GM21529 (cell line): ENCODE measurements at regions not wholly inside any gene's neighbourhood (a gene's known extent, or its start where the extent isn't known, plus 50 kb on each side); places are given as distances from the start of the nearest gene placed in this dataset.
A peak's percentile ranks its signal among the peaks of the same experiment; 100 is the strongest.
"Not testable (repeated sequence)": the region's sequence is repeated elsewhere in the genome, so short reads cannot be mapped to it uniquely, and the experiment has no call there.

Experiments used
- ATAC-seq: cut with Tn5 transposase; IDR thresholded peaks from one replicate; pipeline ENCODE4 v1.9.1; 2021; ENCODE audit not compliant: unreplicated experiment

- no peak for ATAC-seq
These were observed 144.8 kb upstream of the NEBL start for GRCh38 chr10:21041763-21042458.

DNA sequence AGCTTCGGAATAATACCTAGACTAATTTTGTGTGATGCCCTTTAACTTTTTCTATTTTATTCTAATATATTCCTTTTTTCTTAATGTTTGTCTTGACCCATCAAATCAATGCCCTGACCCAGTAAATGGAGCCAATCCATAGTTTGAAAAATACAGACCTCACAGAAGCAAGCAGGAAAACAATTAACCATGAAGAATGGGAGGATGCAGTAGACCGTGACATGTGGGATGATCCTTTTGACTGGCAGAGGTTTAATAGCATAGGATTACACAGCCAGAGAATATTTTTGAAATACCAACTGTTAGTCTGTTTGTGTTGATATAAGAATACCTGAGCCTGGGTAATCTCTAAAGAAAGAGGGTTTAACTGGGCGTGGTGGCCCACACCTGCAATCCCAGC is 142.6 kb upstream of the NEBL start:
- no peak for ATAC-seq

DNA sequence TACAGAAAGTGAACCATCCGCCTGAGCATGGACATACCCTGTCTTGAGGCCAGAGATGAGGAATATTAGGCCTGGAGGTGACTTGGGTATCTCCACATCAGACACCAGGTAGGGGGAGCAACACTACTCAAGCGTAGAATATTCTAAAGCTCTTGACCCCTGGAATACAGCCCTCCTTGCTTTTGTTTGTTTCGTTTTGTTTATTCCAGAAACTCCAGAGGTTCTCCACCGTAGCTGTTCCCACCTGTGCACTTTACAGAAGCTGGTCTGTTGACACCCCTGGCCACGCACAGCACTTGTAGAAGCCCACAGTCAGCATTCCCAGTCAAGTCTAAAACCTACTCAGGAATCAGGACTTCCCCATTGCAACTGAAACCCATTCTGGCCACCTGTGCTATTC is 139.6 kb upstream of the NEBL start:
- no peak for ATAC-seq

DNA sequence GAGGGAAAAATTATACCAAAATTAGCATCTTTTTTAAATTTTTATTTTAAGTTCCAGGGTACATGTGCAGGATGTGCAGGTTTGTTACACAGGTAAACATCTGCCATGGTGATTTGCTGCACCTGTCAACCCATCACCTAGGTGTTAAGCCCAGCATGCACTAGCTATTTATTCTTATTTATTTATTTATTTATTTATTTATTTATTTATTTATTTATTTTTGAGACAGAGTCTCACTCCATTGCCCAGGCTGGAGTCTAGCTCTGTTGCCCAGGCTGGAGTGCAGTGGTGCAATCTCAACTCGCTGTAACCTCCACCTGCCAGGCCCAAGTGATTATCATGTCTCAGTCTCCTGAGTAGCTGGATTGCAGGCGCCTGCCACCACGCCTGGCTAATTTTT is 137.7 kb upstream of the NEBL start:
- ATAC-seq: not testable (repeated sequence)

GRCh38 chr10:21034241-21034640 is 137.1 kb upstream of the NEBL start:
- no peak for ATAC-seq

GRCh38 chr10:21032587-21033319 is 135.6 kb upstream of the NEBL start:
- no peak for ATAC-seq

DNA sequence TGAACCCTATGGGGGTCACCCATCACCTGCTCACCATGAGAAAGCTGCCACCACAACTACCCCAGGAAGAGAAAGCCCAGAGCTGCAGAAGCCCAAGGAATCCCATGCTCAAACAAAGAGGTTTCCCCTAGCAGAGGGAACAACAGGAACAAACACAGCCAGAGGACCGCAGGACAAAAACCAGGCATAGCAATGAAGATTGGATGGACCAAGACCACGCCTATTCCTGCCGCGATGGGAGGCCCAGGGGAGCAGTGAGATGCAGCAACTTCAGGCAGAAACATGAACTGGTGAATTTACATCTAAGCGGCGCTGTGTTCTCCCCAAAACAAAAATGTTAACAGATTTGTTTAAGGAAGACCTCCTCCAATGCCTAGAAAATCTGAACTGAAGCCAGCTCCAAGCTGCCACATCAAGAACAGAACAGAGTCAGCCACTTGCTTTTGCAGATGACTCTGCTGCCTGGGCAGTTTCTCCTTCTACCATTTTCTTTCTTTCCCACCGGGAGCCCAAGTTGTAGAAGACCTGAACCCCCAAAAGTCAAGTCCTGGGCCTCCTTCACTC is 134.2 kb upstream of the NEBL start:
- no peak for ATAC-seq

GRCh38 chr10:21030091-21030490 is 133.0 kb upstream of the NEBL start:
- no peak for ATAC-seq

- ATAC-seq: no peak
These were observed 125.7 kb upstream of the NEBL start for GRCh38 chr10:21022821-21023220.

DNA sequence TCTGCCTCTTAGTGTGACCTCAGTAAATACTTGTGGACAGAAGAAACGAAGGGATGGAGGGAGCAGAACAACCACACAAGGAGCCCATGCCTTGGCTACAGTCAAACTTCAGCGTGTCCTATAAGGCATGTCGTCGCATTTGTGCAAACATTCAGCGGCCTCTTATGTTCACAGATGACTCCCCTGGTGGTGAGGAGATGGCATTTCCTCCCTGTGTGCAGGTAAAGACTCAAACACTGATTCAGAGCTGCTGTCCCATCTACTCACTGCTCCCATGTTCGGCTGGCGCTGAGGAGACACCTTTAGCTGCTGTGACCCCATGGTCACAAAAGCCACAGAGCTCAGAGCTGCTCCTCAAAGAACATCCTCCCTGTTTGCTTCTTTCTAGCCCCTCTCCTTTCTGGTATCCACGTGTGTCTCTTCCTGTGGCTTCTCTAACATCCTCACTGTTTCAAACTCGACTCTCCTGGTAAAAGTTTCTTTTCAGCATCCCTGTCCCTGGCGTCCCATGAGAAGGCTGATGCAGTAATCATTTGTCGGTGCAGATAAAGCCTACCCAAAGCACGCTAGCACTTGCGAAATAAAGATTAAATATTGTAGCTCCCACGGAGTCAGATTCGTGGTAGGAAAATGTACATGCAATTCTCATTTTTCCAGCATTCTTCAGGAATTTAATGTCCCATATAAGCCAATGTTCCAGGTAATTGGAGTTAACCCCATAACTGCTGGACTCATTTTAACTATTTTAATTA is 124.9 kb upstream of the NEBL start:
- no peak for ATAC-seq

DNA sequence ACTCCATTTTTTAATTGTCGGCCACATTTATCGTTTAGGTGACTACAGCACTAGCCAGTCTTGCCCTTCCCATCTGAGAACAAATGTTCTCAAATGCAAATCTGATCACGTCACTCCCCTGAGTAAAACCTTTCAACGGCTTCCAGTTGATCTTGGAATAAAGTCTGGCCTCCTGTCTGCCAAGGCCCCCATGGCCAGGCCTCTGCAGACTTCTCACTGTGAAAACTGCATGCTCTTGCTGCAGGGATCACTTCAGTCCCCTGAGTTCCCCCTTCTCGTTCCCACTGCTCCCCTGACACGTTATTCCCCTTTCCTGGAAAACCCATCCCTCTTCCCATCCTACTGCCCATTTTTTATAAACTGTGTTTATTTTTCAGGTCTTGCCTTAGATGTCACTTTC is 124.1 kb upstream of the NEBL start:
- no peak for ATAC-seq

GRCh38 chr10:21020545-21020944 is 123.4 kb upstream of the NEBL start:
- peak; percentile 86 for ATAC-seq

GRCh38 chr10:21019436-21019835 is 122.3 kb upstream of the NEBL start:
- ATAC-seq: no peak

GRCh38 chr10:21015851-21016250 is 118.7 kb upstream of the NEBL start:
- ATAC-seq: no peak

- ATAC-seq: no peak
These were observed 117.0 kb upstream of the NEBL start for GRCh38 chr10:21014141-21014540.

DNA sequence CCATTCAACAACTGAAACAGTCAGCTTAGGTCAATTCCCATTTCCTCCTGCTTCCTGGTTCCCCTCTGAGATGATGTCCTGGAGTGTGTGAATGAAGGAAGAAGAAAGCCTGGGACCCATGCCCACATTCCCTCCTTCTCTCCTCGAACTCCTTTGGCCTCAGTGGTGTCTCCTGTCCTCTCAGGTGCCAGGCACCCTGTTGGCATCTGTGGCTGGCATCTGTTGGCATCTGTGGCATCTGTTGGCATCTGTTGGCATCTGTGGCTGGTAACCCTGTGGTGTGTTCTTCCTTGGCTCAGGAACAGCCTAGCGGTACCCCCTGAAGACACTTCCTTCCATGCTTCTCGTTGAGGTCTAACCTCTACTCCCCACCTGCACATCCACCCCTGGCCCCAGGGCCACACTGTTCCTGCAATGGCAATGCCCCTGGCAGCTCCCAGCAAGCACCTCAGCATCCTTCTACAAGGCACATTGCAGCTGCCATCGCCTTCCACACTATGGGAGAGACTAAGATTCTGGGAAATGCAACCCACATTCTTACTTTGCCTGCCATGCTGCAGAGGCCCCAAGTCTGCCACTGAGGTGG is 114.4 kb upstream of the NEBL start:
- no peak for ATAC-seq

- ATAC-seq: no peak
These were observed 113.5 kb upstream of the NEBL start for GRCh38 chr10:21010615-21011014.

DNA sequence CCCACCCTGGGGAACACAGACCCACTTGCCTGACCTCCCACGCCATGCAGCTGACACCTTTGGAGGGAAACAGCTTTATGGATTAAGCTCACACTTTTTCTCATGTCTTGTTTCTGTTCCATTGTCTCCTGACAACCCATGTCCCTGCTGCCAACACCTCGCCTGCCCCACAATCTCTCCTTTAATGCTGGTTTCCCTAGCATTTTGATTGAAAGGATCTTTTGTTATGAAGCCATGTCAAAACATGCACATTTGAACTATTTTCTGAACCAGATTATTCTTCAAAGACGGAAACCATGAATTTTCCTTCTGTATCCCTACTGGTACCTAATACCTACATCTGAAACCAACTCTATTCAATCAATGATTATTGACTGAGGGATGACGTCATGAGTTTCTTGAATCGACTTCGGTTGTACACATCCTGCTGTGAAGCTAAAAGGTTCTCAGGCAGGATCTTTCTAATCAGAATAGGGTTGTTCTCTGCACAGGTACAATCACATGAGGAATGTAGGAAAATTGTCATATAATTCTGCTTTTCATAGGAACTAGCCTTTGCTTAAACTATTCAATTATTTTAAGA is 106.2 kb upstream of the NEBL start:
- no peak for ATAC-seq

DNA sequence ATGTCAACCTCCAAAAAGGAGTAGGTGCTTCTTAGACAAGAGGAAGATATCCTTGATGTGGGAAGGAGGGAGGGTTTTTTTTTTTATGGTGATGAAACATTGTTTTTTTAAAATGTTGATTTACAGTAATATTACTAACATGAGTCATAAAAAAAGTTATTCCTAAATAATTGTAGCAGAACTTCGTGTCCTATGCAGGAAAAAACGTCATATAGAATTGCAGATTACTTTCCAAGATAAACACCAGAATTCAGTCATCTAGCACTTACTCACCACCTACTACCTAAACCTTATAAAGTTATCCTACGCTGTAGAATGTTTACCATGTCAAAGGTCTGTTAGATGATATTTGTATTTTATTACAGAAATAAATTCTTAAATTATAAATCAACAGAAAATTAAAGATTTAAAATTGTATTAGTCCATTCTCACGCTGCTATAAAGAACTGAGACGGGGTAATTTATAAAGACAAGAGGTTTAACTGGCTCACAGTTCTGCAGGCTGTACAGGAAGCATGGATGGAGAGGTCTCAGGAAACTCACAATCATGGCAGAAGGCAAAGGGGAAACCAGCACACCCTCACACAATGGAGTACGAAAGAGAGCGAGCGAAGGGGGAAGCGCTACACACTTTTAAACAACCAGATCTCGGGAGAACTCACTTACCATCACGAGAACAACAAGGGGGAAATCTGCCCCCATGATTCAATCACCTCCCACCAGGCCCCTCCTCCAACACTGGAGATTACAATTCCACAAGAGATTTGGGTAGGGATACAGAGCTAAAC is 105.2 kb upstream of the NEBL start:
- no peak for ATAC-seq

GRCh38 chr10:20999699-21000098 is 102.6 kb upstream of the NEBL start:
- no peak for ATAC-seq
